Heart left ventricle (tissue), 16 donors: ENCODE measurements at regions not wholly inside any gene's neighbourhood (a gene's known extent, or its start where the extent isn't known, plus 50 kb on each side); places are given as distances from the start of the nearest gene placed in this dataset.

ENCODE experiments used
- ATAC-seq, 4 donors: fragments of 200-7000 bp; cut with Tn5 transposase; one replicate each; pipeline ENCODE4 v1.9.1; 2020 to 2022; ENCODE audit warnings: moderate library complexity in 4 of 4, mild to moderate bottlenecking in 3 of 4, moderate number of reproducible peaks in 1 of 4
- DNase-seq, 5 donors: peaks; one replicate each; pipeline ENCODE4 v3.0.0-alpha.2; 2020
- H3K27ac ChIP-seq, 12 donors: fragments of 200-600 bp; sonication (generic) in 4 of 12; one replicate each; pipeline versions ENCODE4 v1.5.0 to v1.8.0; 2016 to 2022; ENCODE audit warnings: mild to moderate bottlenecking in 2 of 12
- H3K27me3 ChIP-seq, 9 donors: fragments of 200-600 bp; sonication (generic) in 2 of 9; one replicate each; pipeline versions ENCODE4 v1.5.1 to v1.8.0; 2016 to 2022; ENCODE audit warnings: mild to moderate bottlenecking in 3 of 9
- H3K36me3 ChIP-seq, 9 donors: fragments of 200-600 bp; sonication (generic) in 2 of 9; one replicate each; pipeline versions ENCODE4 v1.5.0 to v1.8.0; 2018 to 2022; ENCODE audit warnings: mild to moderate bottlenecking in 2 of 9
- H3K4me1 ChIP-seq, 12 donors: fragments of 200-600 bp; sonication (generic) in 4 of 12; one replicate each; pipeline versions ENCODE4 v1.5.0 to v1.8.0; 2016 to 2022; ENCODE audit warnings: mild to moderate bottlenecking in 3 of 12
- H3K4me3 ChIP-seq, 12 donors: fragments of 200-600 bp; sonication (generic) in 4 of 12; one replicate each; pipeline versions ENCODE4 v1.5.0 to v1.8.0; 2017 to 2022; ENCODE audit warnings: mild to moderate bottlenecking in 9 of 12, moderate library complexity in 4 of 12
- H3K9me3 ChIP-seq, 12 donors: fragments of 200-600 bp; sonication (generic) in 4 of 12; one replicate each; pipeline versions ENCODE4 v1.5.0 to v1.8.0; 2016 to 2022; ENCODE audit warnings: mild to moderate bottlenecking in 1 of 12
- POLR2A ChIP-seq, 2 donors: fragments of 450-650 bp; IDR thresholded peaks; one replicate each; pipeline ENCODE4 v1.6.1; 2017; ENCODE audit warnings: antibody characterized with exemption in 2 of 2, mild to moderate bottlenecking in 2 of 2, moderate library complexity in 2 of 2
- whole genome bisulfite sequencing, 4 donors: extraction: QIAGEN DNeasy Blood & Tissue Kit in 2 of 4; methylation state at CpG; one replicate each; pipeline versions ENCODE4 v1.1.5 to v1.1.7; 2013 to 2018; 5-methylcytosine and 5-hydroxymethylcytosine counted together
- intact Hi-C, 10 donors: fragments of 100-400 bp; cut with DNase I; formaldehyde crosslinking; loops; one replicate each; pipeline versions ENCODE4 v1.11.1 to v1.14.2; 2022
- TF ChIP-seq, protein P1 (sequence below), 12 donors: fragments of 200-600 bp; sonication (generic) in 4 of 12; IDR thresholded peaks; one replicate each; pipeline versions ENCODE4 v1.5.0 to v1.8.0; 2018 to 2022; ENCODE audit warnings: antibody characterized with exemption in 12 of 12, mild to moderate bottlenecking in 5 of 12
- donor health status: ischemic (EF 13 %, LVEDD 7.1; RV severe dilation, severe dysfunction).
- donor health status: healthy with polysubstance abuse.
- donor health status: DM: no; HTN: yes; CAD: no.
- donor health status: DM: no; HTN: no; CAD: no.
- donor health status: ischemic (EF 25% LVEDD 6.9; RV normal size, moderate dysfunction).
- donor health status: ischemic (EF 25% LVEDD 5.7; RV mildly dilated, moderate dysfunction).
- donor health status: healthy.
- donor health status: DM: yes; HTN: yes; CAD: no.
- donor health status: ischemic (EF 35%, LVEDD 5.7; RV mildly dilated, moderate dysfunction).
- donor health status: nonischemic (EF 11% LVEDD 7.7; RV severe dilation, severe dysfunction).
- donor health status: DM: yes; HTN: yes; CAD: no.
- donor health status: PGD.
- donor health status: ischemic (EF 29% LVEDD 5.4; RV normal size, mild dysfunction).
- donor health status: nonischemic (EF 23%, LVEDD 6.1; RV moderate dilation, normal function).

GRCh38 chr7:79909176-79909575, 225.5 kb upstream of the GNAI1 start:
- H3K4me3 ChIP-seq: no peak overlapping the region
- H3K4me1 ChIP-seq: no peaks in the 10 kb centered on the region
- H3K36me3 ChIP-seq: no peaks in the 10 kb centered on the region
- no peaks in the 10 kb centered on the region for H3K27me3 ChIP-seq
- TF ChIP-seq POLR2A (IDR thresholded peaks at IDR 0.05): no peak
- TF ChIP-seq, protein P1, sequence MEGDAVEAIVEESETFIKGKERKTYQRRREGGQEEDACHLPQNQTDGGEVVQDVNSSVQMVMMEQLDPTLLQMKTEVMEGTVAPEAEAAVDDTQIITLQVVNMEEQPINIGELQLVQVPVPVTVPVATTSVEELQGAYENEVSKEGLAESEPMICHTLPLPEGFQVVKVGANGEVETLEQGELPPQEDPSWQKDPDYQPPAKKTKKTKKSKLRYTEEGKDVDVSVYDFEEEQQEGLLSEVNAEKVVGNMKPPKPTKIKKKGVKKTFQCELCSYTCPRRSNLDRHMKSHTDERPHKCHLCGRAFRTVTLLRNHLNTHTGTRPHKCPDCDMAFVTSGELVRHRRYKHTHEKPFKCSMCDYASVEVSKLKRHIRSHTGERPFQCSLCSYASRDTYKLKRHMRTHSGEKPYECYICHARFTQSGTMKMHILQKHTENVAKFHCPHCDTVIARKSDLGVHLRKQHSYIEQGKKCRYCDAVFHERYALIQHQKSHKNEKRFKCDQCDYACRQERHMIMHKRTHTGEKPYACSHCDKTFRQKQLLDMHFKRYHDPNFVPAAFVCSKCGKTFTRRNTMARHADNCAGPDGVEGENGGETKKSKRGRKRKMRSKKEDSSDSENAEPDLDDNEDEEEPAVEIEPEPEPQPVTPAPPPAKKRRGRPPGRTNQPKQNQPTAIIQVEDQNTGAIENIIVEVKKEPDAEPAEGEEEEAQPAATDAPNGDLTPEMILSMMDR (IDR thresholded peaks at IDR 0.05): no peak
- intact Hi-C loops: no loop called here
- no peak overlapping the region for H3K27ac ChIP-seq
- WGBS, 4 donors: 79 to 83% (median 81%) methylated on average over 6 of the region's 6 CpGs
- no peaks in the 10 kb centered on the region for H3K9me3 ChIP-seq
- no peak for ATAC-seq
- DNase-seq: no peak

DNA sequence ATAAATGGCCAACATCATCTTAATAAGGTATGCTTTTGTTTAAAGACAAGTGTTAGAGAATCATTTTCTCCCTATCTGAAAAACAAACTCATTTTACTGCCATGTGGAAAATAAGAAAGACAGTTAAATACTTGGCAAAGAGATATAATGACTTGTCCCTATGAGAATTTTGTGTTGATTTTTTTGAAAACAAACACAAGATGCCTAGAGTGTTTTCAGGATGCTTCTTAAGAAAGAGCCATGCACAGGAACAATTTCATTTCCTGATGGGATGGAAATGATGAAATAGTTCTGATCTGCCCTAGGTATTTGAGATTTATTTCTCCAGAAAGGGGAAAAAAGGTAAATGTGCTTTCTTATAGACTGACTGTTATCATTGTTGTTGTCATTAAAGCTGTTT, 237.5 kb upstream of the GNAI1 start:
- ATAC-seq: no peak
- Histone ChIP-seq H3K9me3 (peaks cover 0 to 7% (median 0%) of the 10 kb centered on the region in 12 donors), H3K27ac (no peak overlapping the region), H3K27me3 (no peaks in the 10 kb centered on the region), H3K36me3 (no peaks in the 10 kb centered on the region), H3K4me1 (no peaks in the 10 kb centered on the region), H3K4me3 (no peak overlapping the region)
- TF ChIP-seq, protein P1 (IDR thresholded peaks at IDR 0.05): no peak
- TF ChIP-seq POLR2A (IDR thresholded peaks at IDR 0.05): no peak
- intact Hi-C loops: no loop called here
- DNase-seq: no peak

GRCh38 chr7:79893991-79894390, 240.6 kb upstream of the GNAI1 start:
- Histone ChIP-seq H3K4me1 (no peaks in the 10 kb centered on the region), H3K27ac (no peak overlapping the region), H3K9me3 (no peaks in the 10 kb centered on the region), H3K27me3 (no peaks in the 10 kb centered on the region), H3K36me3 (no peaks in the 10 kb centered on the region), H3K4me3 (no peak overlapping the region)
- WGBS, 4 donors: 60 to 83% (median 72%) methylated on average over 1 of the region's 1 CpG
- intact Hi-C loops: no loop called here
- TF ChIP-seq, protein P1 (IDR thresholded peaks at IDR 0.05): no peak
- no peak for TF ChIP-seq POLR2A (IDR thresholded peaks at IDR 0.05)
- ATAC-seq (no peak), DNase-seq (no peak)

DNA sequence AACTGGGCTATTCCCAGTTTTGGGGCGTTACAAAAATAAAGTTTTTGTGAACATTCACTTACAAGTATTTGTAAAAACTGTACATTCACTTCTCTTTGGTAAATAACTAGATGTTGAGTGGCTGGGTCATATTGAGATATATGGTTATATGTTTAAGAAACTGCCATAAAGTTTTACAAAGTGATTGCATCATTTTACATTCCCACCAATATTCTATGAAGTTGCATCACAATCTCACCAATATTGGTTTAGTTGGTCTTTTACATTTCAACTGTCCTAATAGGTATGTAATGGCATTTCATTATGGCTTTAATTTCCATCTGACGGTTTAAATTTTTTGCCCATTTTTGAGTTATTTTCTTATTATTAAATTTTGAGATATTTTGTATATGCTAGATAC, 251.7 kb upstream of the GNAI1 start:
- DNase-seq: no peak
- H3K27ac ChIP-seq: no peak overlapping the region
- no peaks in the 10 kb centered on the region for H3K27me3 ChIP-seq
- ATAC-seq: no peak
- H3K4me1 ChIP-seq: no peaks in the 10 kb centered on the region
- H3K9me3 ChIP-seq: no peaks in the 10 kb centered on the region
- TF ChIP-seq POLR2A (IDR thresholded peaks at IDR 0.05): no peak
- TF ChIP-seq, protein P1 (IDR thresholded peaks at IDR 0.05): no peak
- no peak overlapping the region for H3K4me3 ChIP-seq
- intact Hi-C loops: no loop called here
- H3K36me3 ChIP-seq: no peaks in the 10 kb centered on the region
- WGBS, 4 donors: 40 to 85% (median 61%) methylated on average over 2 of the region's 2 CpGs
